ENCODE measurements at regions not wholly inside any gene's neighbourhood (a gene's known extent, or its start where the extent isn't known, plus 50 kb on each side); places are given as distances from the start of the nearest gene placed in this dataset.

GRCh38 chr14:49056021-49056420 is 530.2 kb downstream of the RPS29 start:
- H3K36me3 ChIP-seq (ENCODE audit: control insufficient read depth in 1 of 2, insufficient read depth in 2 of 2, low read length in 2 of 2), result no peaks in the 10 kb centered on the region
- H3K27me3 ChIP-seq (ENCODE audit: insufficient read depth, low read length), result no peaks in the 10 kb centered on the region
- DNase-seq (ENCODE audit: low read depth, low spot score) (no peak), ATAC-seq (no peak)
- H3K4me3 ChIP-seq (replicated peaks in 1 of 2; ENCODE audit: low read depth in 1 of 2, low read length in 2 of 2), result no peak overlapping the region
- TF ChIP-seq, protein P1, sequence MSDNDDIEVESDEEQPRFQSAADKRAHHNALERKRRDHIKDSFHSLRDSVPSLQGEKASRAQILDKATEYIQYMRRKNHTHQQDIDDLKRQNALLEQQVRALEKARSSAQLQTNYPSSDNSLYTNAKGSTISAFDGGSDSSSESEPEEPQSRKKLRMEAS (IDR thresholded peaks at IDR 0.05), result no peak
- TF ChIP-seq SP1 (IDR thresholded peaks at IDR 0.05; ENCODE audit: low read depth) (no peak), POLR2A (IDR thresholded peaks at IDR 0.05; ENCODE audit: borderline replicate concordance, extremely low read depth, insufficient read depth, insufficient read length) (no peak)
- BruUV-seq (replicated peaks), result no TSS peak
- intact Hi-C loops (cut with micrococcal nuclease), result no loop called here
- CTCF ChIA-PET, result no interaction called here
- no peak overlapping the region for H3K27ac ChIP-seq (ENCODE audit: low read depth, low read length)
- POLR2A ChIA-PET, result no interaction called here
- H4K20me1 ChIP-seq (ENCODE audit: insufficient read depth), result no peaks in the 10 kb centered on the region
- no peaks in the 10 kb centered on the region for H3K9me2 ChIP-seq (ENCODE audit: insufficient read depth)
- no peak overlapping the region for H3K4me2 ChIP-seq (ENCODE audit: low read length)
- RAD21 ChIA-PET (ENCODE audit: low non-redundant PET in 1 of 2, low total read pairs in 2 of 2, uncharacterized antibody in 2 of 2, unreplicated experiment in 2 of 2), result no interaction called here
- H3K9me3 ChIP-seq (ENCODE audit: control insufficient read depth in 1 of 2, insufficient read depth in 1 of 2, low read depth in 1 of 2, low read length in 2 of 2), result no peaks in the 10 kb centered on the region
- H3K4me1 ChIP-seq (ENCODE audit: control insufficient read depth in 1 of 2, insufficient read depth in 2 of 2, low read length in 2 of 2), result no peaks in the 10 kb centered on the region
- no peaks in the 10 kb centered on the region for H3K79me2 ChIP-seq (ENCODE audit: insufficient read depth, low read length)
- no peak overlapping the region for H3K9ac ChIP-seq (ENCODE audit: low read length)
- H2AFZ ChIP-seq (ENCODE audit: low read depth, low read length, poor library complexity, severe bottlenecking), result no peak overlapping the region

GRCh38 chr14:49052521-49052920 is 533.7 kb downstream of the RPS29 start:
- H3K4me1 ChIP-seq (ENCODE audit: control insufficient read depth in 1 of 2, insufficient read depth in 2 of 2, low read length in 2 of 2), result no peaks in the 10 kb centered on the region
- no peak overlapping the region for H3K9ac ChIP-seq (ENCODE audit: low read length)
- no peaks in the 10 kb centered on the region for H3K36me3 ChIP-seq (ENCODE audit: control insufficient read depth in 1 of 2, insufficient read depth in 2 of 2, low read length in 2 of 2)
- DNase-seq (ENCODE audit: low read depth, low spot score) (no peak), ATAC-seq (no peak)
- no peaks in the 10 kb centered on the region for H3K9me2 ChIP-seq (ENCODE audit: insufficient read depth)
- no peaks in the 10 kb centered on the region for H3K27me3 ChIP-seq (ENCODE audit: insufficient read depth, low read length)
- H3K79me2 ChIP-seq (ENCODE audit: insufficient read depth, low read length), result no peaks in the 10 kb centered on the region
- H4K20me1 ChIP-seq (ENCODE audit: insufficient read depth), result no peaks in the 10 kb centered on the region
- no peak for TF ChIP-seq ELF1 (IDR thresholded peaks at IDR 0.05; ENCODE audit: borderline replicate concordance, low read depth)
- no peak for TF ChIP-seq EZH2phosphoT487 (IDR thresholded peaks at IDR 0.05; ENCODE audit: borderline replicate concordance)
- TF ChIP-seq FOSL1 (IDR thresholded peaks at IDR 0.05; ENCODE audit: low read depth), result no peak
- no peak for TF ChIP-seq RAD21 (IDR thresholded peaks at IDR 0.05; ENCODE audit: low read depth)
- no peak for TF ChIP-seq ZNF274 (IDR thresholded peaks at IDR 0.05; ENCODE audit: low read depth, low read length)
- no peak for TF ChIP-seq YY1 (IDR thresholded peaks at IDR 0.05; ENCODE audit: extremely low read depth, insufficient replicate concordance, low read depth, low read length)
- TF ChIP-seq EGR1 (IDR thresholded peaks at IDR 0.05; ENCODE audit: low read depth), result no peak
- TF ChIP-seq SP1 (IDR thresholded peaks at IDR 0.05; ENCODE audit: low read depth), result no peak
- TF ChIP-seq JUND (IDR thresholded peaks at IDR 0.05), result no peak
- TF ChIP-seq POLR2A (IDR thresholded peaks at IDR 0.05; ENCODE audit: borderline replicate concordance, extremely low read depth, insufficient read depth, insufficient read length), result no peak
- no peak for TF ChIP-seq CBX3 (IDR thresholded peaks at IDR 0.05; ENCODE audit: low read depth)
- no peak for TF ChIP-seq ATF3 (IDR thresholded peaks at IDR 0.05)
- no peak for TF ChIP-seq SRF (IDR thresholded peaks at IDR 0.05; ENCODE audit: low read depth)
- no peak overlapping the region for H3K4me2 ChIP-seq (ENCODE audit: low read length)
- intact Hi-C loops (cut with micrococcal nuclease), result no loop called here
- no peak overlapping the region for H3K4me3 ChIP-seq (replicated peaks in 1 of 2; ENCODE audit: low read depth in 1 of 2, low read length in 2 of 2)
- H3K9me3 ChIP-seq (ENCODE audit: control insufficient read depth in 1 of 2, insufficient read depth in 1 of 2, low read depth in 1 of 2, low read length in 2 of 2), result no peaks in the 10 kb centered on the region
- no peak overlapping the region for H2AFZ ChIP-seq (ENCODE audit: low read depth, low read length, poor library complexity, severe bottlenecking)
- H3K27ac ChIP-seq (ENCODE audit: low read depth, low read length), result no peak overlapping the region
- no TSS peak for BruUV-seq (replicated peaks)
- POLR2A ChIA-PET, result no interaction called here
- CTCF ChIA-PET, result no interaction called here
- RAD21 ChIA-PET (ENCODE audit: low non-redundant PET in 1 of 2, low total read pairs in 2 of 2, uncharacterized antibody in 2 of 2, unreplicated experiment in 2 of 2), result no interaction called here
